CD4-positive, alpha-beta T cell treated with Interleukin-4 for 1 hour (primary cell): ENCODE measurements at regions not wholly inside any gene's neighbourhood (a gene's known extent, or its start where the extent isn't known, plus 50 kb on each side); places are given as distances from the start of the nearest gene placed in this dataset.

Experiments used
- DNase-seq, 2 donors: peaks; one replicate each; pipeline ENCODE4 v3.0.0-alpha.2; 2020 to 2022

GRCh38 chr4:157616741-157617472, 396.4 kb downstream of the GRIA2 start:
- no peak for DNase-seq

- DNase-seq: no peak
These were observed 387.5 kb downstream of the GRIA2 start for GRCh38 chr4:157607996-157608395.

- no peak for DNase-seq
These were observed 380.1 kb downstream of the GRIA2 start for GRCh38 chr4:157600583-157600982.

- DNase-seq: no peak
These were observed 370.7 kb downstream of the GRIA2 start for GRCh38 chr4:157591245-157591644.

- DNase-seq: no peak
These were observed 370.2 kb downstream of the GRIA2 start for GRCh38 chr4:157590679-157591078.

- no peak for DNase-seq
These were observed 367.3 kb downstream of the GRIA2 start for GRCh38 chr4:157587681-157588423.

- DNase-seq: no peak
These were observed 361.6 kb downstream of the GRIA2 start for GRCh38 chr4:157582141-157582540.

- no peak for DNase-seq
These were observed 356.2 kb downstream of the GRIA2 start for GRCh38 chr4:157576671-157577217.

GRCh38 chr4:157575339-157575738, 354.8 kb downstream of the GRIA2 start:
- no peak for DNase-seq

GRCh38 chr4:157574606-157575005, 354.1 kb downstream of the GRIA2 start:
- no peak for DNase-seq

- DNase-seq: no peak
These were observed 352.4 kb downstream of the GRIA2 start for GRCh38 chr4:157572951-157573350.

- DNase-seq: no peak
These were observed 351.8 kb downstream of the GRIA2 start for GRCh38 chr4:157572284-157572683.

- DNase-seq: no peak
These were observed 344.2 kb downstream of the GRIA2 start for GRCh38 chr4:157564771-157565170.

GRCh38 chr4:157564218-157564617, 343.7 kb downstream of the GRIA2 start:
- DNase-seq: no peak

GRCh38 chr4:157558016-157558415, 337.5 kb downstream of the GRIA2 start:
- no peak for DNase-seq

GRCh38 chr4:157550028-157550427, 329.5 kb downstream of the GRIA2 start:
- DNase-seq: no peak

- no peak for DNase-seq
These were observed 307.4 kb downstream of the GRIA2 start for GRCh38 chr4:157527954-157528353.

GRCh38 chr4:157521906-157522305, 301.4 kb downstream of the GRIA2 start:
- no peak for DNase-seq

GRCh38 chr4:157514711-157515110, 294.2 kb downstream of the GRIA2 start:
- DNase-seq: no peak

GRCh38 chr4:157509341-157509740, 288.8 kb downstream of the GRIA2 start:
- DNase-seq: no peak

GRCh38 chr4:157502656-157503055, 282.1 kb downstream of the GRIA2 start:
- DNase-seq: no peak

GRCh38 chr4:157459785-157460184, 239.3 kb downstream of the GRIA2 start:
- DNase-seq: no peak

- no peak for DNase-seq
These were observed 226.7 kb downstream of the GRIA2 start for GRCh38 chr4:157447195-157447594.

GRCh38 chr4:157444014-157444413, 223.5 kb downstream of the GRIA2 start:
- DNase-seq: no peak
